Activated CD4-positive, alpha-beta T cell treated with anti-CD3 and anti-CD28 coated beads for 48 hours (primary cell): ENCODE measurements at regions not wholly inside any gene's neighbourhood (a gene's known extent, or its start where the extent isn't known, plus 50 kb on each side); places are given as distances from the start of the nearest gene placed in this dataset.

Experiments
- DNase-seq: peaks from one replicate; pipeline ENCODE4 v3.0.0-alpha.2; 2020

DNA sequence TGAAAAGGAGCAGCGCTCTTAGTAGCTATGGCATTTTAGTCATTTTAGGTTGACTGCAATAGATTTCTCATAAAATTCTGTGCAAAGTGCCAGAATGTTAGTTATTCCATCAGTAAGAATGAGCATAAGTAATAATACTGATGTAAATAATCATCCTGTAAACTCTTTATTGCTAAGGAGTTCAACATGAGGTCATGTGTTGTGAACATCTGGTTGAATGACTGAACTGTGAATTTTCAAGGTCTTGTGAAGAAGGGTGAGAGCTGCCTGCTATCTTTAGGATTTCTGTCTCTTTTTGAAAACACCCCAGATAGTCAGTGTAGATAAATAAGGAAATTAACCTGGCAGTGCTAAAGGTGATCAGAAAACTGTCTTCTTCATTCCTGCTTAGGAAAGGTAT, 333.4 kb upstream of the TBC1D5 start:
- no peak for DNase-seq

DNA sequence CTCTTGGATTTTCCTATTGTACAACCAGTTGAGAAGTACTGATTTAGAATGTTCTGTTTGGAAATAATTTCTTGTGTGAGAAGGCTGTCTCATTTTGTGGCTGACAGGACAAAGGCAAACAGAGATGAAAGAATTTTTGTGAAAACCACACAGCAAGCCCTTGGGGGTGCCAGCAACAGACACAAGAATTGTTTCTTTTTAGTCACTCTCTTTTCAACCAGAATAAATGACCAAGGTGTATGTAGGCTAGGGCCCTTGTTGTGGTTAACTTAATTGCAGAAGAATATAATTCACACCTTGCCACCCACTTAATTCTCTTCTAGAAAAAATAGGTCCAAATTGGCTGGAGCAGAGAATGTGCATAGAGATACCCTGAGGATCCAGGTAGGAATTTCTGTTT, 329.4 kb upstream of the TBC1D5 start:
- DNase-seq = no peak

GRCh38 chr3:18070944-18071343, 328.5 kb upstream of the TBC1D5 start:
- DNase-seq = no peak

DNA sequence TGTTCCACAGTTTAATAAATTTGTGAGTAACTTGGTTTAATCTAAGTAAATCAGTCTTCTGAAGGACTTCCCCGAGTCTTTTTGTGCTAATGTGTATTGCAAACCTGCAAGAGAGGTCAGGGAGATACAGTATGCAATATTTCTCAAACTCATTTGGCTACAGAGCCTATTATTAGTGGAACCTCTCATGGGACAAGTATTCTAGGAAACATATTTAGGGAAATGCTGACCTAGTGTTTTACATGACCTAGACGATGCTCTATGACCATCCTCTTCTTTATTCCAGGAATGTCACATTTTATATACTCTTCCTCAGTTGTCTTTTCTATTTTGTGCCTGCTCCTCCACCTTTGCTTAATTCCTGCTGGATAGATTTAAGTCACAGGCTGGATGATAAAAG, 327.8 kb upstream of the TBC1D5 start:
- DNase-seq = no peak

DNA sequence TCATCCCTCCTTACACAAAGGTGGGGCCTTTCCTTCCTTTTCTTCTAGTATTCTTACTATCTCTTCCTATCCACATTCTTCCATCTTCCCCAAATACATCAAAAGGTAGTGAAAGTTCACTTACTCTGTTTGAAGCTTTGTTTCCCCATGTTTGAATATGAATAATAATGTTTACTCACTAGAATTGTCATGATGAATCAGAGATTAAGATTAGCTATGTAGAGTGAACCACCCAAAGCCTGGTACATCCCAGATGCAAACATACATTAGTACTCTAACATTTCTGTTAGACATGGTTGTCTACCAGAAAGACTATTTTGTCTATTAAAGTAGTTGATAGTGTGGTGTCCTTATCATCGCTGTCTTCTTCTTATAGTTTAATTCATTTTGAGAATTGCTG, 327.1 kb upstream of the TBC1D5 start:
- no peak for DNase-seq

DNA sequence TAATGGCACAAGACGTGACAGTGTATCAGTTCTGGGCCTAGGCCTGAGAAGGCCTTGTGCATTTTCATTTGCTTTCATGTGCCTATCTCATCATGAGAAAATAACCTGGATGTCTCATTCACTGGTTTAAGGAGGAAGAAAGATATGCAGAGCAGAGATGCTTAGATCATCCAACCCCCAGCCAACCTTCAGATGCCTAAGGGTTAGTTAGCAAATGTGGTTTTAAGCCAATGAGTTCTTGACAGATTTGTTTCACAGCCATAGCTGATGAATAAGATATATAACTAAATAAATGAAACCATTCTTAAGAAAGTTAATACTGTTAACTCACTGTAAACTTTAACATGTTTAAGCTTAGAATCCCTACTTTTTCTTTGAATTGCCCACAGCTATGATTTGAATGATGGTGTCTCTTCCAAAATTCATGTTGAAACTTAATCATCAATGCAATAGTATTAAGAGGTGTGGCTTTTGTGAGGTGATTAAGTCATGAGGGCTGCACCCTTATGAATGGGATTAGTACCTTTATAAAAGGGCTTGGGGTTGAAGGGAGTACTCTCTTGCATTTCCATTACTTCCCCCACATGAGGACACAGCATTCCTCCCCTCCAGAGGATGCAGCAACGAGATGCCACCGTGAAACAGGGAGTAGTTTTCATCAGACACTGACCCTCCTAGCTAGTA, 324.6 kb upstream of the TBC1D5 start:
- no peak for DNase-seq

GRCh38 chr3:18064586-18064985, 322.2 kb upstream of the TBC1D5 start:
- DNase-seq = no peak

- DNase-seq = no peak
These were observed 320.2 kb upstream of the TBC1D5 start for GRCh38 chr3:18062657-18063025.

DNA sequence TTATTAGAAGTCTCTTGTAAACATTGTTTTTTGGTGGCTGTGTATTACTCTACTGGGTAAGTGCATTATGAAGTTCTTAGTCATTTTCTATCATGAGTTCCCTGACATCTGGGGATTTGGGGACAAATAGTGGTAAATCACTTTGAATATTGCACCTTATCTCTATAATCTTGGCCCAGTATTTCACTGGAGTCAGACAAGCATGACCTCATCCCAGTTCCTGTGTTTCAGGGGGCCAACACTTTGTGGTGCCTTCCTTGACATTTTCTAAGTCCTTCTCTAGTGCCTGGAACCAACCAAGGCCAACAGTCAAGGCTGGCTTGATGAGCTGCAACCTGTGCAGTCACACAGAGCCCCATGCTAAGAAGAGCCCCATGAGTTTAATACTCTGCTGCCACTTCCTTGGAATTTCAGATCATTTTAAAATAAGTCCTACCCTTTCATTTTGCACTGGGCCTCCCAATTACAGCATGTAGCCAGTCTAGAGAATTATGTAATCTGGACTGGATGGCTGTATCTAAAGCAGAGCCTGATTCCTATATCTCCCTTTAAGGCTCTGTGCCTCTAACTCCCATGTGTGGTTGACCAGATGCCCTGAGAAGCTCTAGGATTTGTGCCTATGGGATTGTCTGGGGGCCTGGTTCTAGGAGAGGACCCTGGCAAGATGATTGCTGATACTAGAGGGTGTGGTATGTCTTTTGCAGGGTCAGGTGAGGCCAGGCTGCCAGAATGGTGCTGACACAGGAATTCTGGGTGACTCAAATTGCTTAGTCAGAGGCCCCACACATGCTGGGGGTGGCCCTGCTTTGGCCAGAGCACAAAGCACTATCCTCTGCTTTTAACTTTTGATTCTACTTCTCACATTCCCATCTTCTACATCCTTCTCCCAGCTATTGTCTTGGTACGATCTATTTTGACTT, 319.6 kb upstream of the TBC1D5 start:
- DNase-seq = no peak

- no peak for DNase-seq
These were observed 316.2 kb upstream of the TBC1D5 start for GRCh38 chr3:18058666-18059065.

DNA sequence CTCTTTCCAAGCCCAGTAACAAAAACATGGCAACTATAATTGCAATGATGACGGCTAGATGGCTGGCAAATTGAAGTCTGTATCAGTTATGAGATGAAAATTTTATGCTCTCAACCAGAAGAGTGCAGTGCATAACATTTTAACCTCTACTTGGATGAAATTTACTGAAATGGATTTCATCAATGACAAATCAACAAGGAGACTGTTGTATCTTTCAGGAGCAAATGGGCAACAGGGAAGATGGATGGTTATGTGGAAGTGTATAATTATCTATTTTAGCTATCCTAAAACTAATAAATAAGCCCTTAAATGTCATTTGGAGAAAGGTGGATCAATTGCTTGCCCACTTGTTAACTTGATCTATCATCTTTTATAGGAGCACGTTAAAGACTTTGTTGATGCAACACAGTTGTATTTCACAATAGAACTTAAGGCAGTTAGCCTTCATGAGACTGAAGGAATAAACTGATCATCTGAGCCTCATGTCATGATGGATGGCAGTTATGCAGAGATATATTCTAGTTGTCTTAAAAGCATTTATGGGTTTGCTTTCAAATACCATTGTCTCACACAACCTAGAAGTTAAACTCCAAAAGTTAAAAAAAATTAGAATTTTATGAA, 315.1 kb upstream of the TBC1D5 start:
- no peak for DNase-seq

- no peak for DNase-seq
These were observed 312.2 kb upstream of the TBC1D5 start for GRCh38 chr3:18054625-18055024.

- no peak for DNase-seq
These were observed 308.9 kb upstream of the TBC1D5 start for GRCh38 chr3:18051306-18051705.

DNA sequence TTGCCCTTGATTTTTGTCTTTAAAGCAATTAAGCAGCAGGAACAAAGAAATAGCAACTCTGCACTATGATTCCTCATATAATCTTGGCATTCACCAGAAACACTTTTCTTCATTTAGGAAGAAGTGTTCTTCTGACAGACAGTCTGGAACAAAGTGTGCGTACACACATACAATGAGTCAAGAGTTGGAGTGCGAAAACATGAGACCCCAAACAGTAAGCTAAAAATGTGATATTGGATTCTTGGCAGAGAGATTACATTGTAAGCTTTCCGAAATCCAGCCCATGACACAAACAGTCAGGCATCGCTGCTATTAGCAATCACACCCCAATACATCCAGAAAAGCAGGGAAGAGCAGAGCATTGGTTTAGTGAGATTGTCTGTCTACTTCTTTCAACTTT, 306.7 kb upstream of the TBC1D5 start:
- DNase-seq = no peak

DNA sequence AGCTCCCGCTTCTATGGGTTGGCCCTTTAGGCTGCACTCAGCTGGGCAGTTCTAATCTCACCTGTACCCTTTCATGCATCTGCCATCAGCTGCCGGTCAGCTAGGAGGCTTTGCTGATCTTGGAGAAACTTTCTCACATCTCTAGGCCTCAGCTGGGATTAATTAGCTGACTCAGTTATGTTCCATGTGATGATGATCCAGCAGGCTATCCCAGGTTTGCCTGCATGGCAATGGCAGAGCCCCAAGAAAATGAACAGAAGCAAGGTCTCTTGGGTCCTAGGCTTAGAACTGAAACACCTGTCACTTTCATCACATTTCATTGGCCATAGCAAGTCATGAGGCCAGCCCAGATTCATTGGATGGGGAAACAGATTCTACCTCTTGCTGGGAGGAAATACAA, 304.6 kb upstream of the TBC1D5 start:
- no peak for DNase-seq

- no peak for DNase-seq
These were observed 303.9 kb upstream of the TBC1D5 start for GRCh38 chr3:18046131-18046915.

- no peak for DNase-seq
These were observed 302.8 kb upstream of the TBC1D5 start for GRCh38 chr3:18044971-18045880.

DNA sequence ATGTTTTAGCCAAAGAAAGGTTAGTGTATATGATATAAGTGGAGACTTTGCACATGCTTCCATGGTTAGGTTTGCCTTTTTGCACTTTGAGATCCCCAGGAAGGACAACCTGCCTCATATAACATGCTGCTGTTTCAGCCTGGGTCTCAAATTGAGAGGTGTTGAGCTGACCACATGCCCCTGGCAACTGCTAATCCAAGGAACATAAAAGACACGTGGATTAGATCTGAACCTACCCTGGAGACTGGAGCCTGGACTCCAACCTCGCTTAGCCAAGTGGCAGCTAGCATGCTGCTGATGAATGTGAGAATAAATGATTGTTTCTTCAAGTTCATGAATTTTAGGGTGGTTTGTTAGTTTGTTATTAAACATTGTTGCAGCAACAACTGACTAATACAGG, 301.8 kb upstream of the TBC1D5 start:
- DNase-seq = no peak

DNA sequence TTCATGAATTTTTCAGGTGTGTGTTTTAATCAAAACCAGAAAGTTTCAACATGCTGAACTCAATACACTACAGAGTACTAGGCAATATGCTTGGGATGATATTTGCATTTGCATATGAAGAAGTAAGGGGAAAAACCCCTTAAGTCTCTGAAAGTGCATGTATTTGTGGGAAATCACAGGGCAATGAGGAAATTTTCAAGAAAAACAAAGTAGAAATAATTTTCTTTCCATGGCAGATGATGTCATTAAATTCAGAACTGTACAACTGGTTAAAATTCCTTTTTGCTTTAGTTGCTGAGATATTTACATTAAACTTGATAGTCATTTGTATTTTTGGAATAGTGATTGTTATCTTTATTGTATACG, 294.0 kb upstream of the TBC1D5 start:
- no peak for DNase-seq

DNA sequence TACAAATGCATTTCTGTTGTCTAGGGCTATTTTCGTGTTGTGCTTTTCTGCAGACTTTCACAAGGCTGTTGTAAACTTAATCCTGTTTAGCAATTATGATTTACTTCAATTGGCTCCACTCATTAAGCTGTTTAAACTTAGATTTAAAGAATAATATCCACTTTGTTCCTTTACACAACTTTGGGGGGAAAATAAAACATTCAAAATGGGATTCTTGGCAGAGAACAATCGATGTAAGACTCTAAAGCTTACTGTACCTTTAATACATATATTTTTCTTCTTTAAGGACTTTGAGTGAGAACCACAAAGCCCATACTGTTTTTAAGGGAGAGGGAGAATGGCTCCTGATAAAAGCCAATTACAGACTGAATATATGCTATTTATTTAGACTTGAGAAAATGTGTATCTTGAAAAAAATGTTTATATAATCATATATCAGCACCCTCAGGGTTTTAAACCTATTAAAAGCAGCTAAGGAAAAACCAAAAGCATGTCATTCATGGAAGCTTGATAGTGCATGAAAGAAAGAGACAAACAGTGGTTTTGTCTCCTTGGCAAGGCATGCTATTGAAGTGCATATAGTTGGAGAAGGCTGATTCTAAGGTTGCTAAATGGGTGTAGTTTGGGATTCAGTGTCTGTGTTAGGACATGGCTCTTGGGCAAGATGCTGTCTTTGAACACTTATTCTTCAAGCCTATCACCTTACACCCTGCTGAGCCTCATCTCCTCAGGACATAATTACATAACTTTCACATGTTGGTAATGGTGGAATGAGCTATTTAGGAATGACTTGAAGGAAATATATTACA, 293.4 kb upstream of the TBC1D5 start:
- no peak for DNase-seq

- no peak for DNase-seq
These were observed 291.2 kb upstream of the TBC1D5 start for GRCh38 chr3:18033581-18034108.
